Activated T-helper 1 cell treated with anti-CD3 and anti-CD28 coated beads, Interleukin-12 subunit alpha, Interleukin-12 subunit beta, Interleukin-2, Interleukin-4 antibody, amounts not matched to agents 30 ng/mL and 10 ng/mL and 1 ng/mL, durations not matched to agents 14 hours and 24 hours and 36 hours (primary cell): ENCODE measurements at regions not wholly inside any gene's neighbourhood (a gene's known extent, or its start where the extent isn't known, plus 50 kb on each side); places are given as distances from the start of the nearest gene placed in this dataset.
"Not testable (repeated sequence)": the region's sequence is repeated elsewhere in the genome, so short reads cannot be mapped to it uniquely, and the experiment has no call there.

Experiments
- DNase-seq: peaks from one replicate; pipeline ENCODE4 v3.0.0; 2021; ENCODE audit warnings: low spot score
- H3K27ac Mint-ChIP-seq: one replicate; pipeline ENCODE4 v1.8.0; 2021; ENCODE audit warnings: mild to moderate bottlenecking, mixed read lengths
- H3K27me3 Mint-ChIP-seq: one replicate; pipeline ENCODE4 v1.8.0; 2022; ENCODE audit warnings: mild to moderate bottlenecking, moderate library complexity, mixed read lengths; ENCODE audit not compliant: insufficient read depth
- H3K36me3 Mint-ChIP-seq: one replicate; pipeline ENCODE4 v1.8.0; 2021; ENCODE audit warnings: low read depth, mixed read lengths
- H3K4me1 Mint-ChIP-seq: one replicate; pipeline ENCODE4 v1.8.0; 2021; ENCODE audit warnings: low read depth, mixed read lengths
- H3K4me3 Mint-ChIP-seq: one replicate; pipeline ENCODE4 v1.8.0; 2021; ENCODE audit warnings: mild to moderate bottlenecking, moderate library complexity, mixed read lengths
- H3K9me3 Mint-ChIP-seq: one replicate; pipeline ENCODE4 v1.8.0; 2021; ENCODE audit warnings: mixed read lengths
- intact Hi-C: fragments of 100-400 bp; cut with micrococcal nuclease; formaldehyde crosslinking; loops from one replicate; pipeline ENCODE4 v1.15.1; 2024

DNA sequence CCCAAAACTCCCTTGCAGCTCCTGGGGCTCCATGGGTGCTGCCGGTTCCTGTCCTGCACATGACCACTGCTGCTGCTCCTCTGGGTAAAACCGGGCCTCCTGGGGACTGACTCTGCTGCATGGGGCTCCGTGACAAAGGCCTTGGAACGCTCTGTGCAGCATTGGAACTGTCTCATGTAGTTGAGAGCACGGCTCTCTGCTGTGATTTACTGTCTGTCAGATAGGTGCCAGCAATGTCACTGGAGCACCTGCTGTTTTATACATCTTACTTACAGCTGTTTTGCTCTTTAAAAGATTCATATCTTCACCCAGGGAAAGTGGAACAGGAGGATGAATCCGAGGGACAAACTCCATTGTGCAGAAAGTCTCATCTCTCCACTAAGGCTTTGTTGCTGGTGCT is 138.1 kb downstream of the YIPF5 start:
- no peak overlapping the region for H3K4me3 Mint-ChIP-seq
- intact Hi-C loops = no loop called here
- H3K4me1 Mint-ChIP-seq = no peaks in the 10 kb centered on the region
- H3K36me3 Mint-ChIP-seq = no peaks in the 10 kb centered on the region
- no peak overlapping the region for H3K27ac Mint-ChIP-seq
- no peaks in the 10 kb centered on the region for H3K9me3 Mint-ChIP-seq
- H3K27me3 Mint-ChIP-seq = peaks cover 8% of the 10 kb centered on the region
- DNase-seq = no peak

DNA sequence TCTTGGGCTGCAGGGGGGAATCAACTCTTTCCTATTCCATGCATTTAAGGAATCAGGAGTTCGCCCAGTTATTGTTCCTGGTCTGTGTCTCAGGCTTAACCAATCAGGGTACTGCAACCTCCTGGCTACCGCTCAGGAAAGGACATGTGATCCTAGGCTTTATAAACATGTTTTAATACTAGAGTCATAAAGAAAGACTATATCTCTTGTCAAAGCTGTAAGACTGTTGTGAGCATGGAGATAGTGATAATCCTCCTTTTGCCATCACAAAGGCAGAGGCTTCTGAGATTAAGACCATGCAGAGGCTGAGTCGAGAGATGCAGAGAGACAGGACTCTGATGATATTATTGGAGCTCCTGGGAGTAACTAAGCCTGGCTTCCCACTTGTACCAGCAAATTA is 137.0 kb downstream of the YIPF5 start:
- intact Hi-C loops = no loop called here
- Mint-ChIP-seq H3K9me3 (no peaks in the 10 kb centered on the region), H3K4me1 (no peaks in the 10 kb centered on the region), H3K27ac (no peak overlapping the region), H3K27me3 (peaks cover 8% of the 10 kb centered on the region), H3K36me3 (no peaks in the 10 kb centered on the region), H3K4me3 (no peak overlapping the region)
- DNase-seq = no peak

DNA sequence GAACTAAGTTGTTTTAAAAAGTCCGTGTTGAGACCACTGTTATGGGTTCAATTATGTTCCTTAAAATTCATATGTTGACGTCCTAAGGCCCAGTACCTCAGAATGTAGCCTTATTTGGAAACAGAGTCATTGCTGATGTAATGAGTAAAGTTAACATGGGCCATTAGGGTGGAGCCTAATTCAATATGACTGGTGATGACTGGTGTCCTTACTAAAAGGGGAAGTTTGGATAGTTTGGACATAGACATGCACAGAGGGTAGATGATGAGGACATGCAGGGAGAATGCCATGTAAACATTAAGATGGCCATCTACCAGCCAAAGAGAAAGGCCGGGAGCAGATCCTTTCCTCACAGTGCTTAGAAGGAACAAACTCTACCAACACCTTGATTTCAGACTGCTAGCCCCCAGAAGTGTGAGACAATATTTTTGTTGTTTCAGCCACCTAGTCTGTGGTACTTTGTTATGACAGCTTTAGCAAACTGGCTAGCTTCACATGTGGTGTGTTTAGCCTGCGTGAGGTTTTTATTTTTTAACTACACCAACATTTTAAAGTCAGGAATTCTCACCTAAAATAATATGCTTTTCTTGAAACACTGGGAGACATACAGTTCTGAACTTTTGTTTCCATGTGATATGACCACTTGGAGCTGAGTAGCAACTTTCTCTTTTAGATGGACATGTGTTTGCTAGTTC is 135.3 kb downstream of the YIPF5 start:
- peaks cover 8% of the 10 kb centered on the region for H3K27me3 Mint-ChIP-seq
- DNase-seq = no peak
- no peaks in the 10 kb centered on the region for H3K36me3 Mint-ChIP-seq
- no peaks in the 10 kb centered on the region for H3K9me3 Mint-ChIP-seq
- intact Hi-C loops = no loop called here
- H3K4me1 Mint-ChIP-seq = no peaks in the 10 kb centered on the region
- H3K27ac Mint-ChIP-seq = no peak overlapping the region
- H3K4me3 Mint-ChIP-seq = no peak overlapping the region

DNA sequence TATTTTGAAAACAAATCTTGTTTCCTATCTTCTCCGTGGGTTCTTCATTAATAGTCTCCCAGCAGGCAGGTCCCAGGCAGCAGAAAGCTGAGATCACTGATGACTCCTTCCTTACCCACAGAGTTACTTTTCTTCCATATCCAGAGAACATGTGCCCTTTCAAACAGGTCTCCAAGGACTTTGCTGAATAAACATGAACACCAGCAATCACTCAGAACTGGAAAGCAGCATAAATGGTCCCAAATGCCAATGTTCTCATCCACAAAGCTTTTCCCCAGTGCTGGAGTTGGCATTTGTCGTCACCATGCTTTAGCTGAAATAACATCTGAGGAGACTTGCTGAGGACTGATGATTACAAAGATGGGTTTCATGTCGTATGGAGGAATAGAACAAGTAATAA is 134.0 kb downstream of the YIPF5 start:
- no peaks in the 10 kb centered on the region for H3K36me3 Mint-ChIP-seq
- H3K27ac Mint-ChIP-seq = no peak overlapping the region
- H3K4me3 Mint-ChIP-seq = no peak overlapping the region
- intact Hi-C loops = no loop called here
- peaks cover 4% of the 10 kb centered on the region for H3K27me3 Mint-ChIP-seq
- DNase-seq = no peak
- no peaks in the 10 kb centered on the region for H3K9me3 Mint-ChIP-seq
- no peaks in the 10 kb centered on the region for H3K4me1 Mint-ChIP-seq

DNA sequence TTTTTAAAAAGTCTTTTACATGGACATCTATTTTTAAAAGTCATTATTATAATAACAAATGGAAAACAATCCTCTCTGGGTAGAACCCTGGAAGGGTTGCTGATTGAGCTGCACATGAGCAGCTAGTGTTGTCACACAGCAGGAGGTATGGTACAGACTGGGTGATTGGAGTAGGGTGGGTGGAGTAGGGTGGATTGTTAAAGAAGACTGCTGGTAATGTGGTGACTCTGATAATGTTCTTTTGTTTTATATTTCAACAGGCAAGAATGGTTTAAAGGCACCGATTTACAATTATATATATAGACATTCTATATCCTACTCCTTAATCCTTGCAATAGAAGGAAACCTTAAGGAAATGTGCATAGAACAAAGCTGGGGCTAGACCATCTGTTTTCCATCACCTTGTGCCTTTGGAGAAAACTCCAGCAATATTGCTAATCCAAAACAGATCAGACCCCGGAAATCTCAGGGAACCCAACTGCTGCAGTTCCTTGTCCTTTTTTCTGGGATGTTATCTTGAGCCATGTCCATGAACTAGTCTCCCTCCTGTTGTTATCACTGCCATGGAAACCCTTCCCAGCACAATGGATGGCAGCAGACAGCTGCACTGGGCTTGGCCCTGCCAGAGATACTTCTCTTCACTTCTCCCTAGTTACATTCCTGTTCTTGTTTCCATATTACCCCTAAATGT is 129.7 kb downstream of the YIPF5 start:
- H3K27ac Mint-ChIP-seq = no peak overlapping the region
- no peak overlapping the region for H3K4me3 Mint-ChIP-seq
- DNase-seq = no peak
- no peaks in the 10 kb centered on the region for H3K9me3 Mint-ChIP-seq
- no peaks in the 10 kb centered on the region for H3K27me3 Mint-ChIP-seq
- no peaks in the 10 kb centered on the region for H3K36me3 Mint-ChIP-seq
- H3K4me1 Mint-ChIP-seq = no peaks in the 10 kb centered on the region
- intact Hi-C loops = no loop called here

DNA sequence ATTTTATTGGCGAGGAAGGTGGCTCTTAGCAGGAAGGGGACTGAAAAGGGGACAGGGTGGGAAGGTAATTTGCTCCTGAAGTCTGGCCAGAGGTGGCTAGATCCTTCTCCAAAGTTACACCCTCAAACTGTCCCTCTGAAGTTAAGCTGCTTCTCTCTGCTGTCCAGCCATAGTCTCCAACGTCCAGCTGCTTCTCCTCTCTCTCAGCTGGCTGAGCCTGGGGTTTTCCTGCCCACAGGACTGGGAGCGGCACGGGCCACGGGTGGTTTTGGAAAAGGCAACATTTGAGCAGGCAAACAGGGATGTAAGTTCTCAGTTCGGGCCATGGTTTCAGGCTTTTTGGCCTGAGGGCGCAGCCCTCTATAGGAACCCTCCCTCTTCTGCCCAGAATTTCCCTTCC is 128.3 kb downstream of the YIPF5 start:
- no peaks in the 10 kb centered on the region for H3K27me3 Mint-ChIP-seq
- H3K9me3 Mint-ChIP-seq = no peaks in the 10 kb centered on the region
- DNase-seq = no peak
- intact Hi-C loops = no loop called here
- no peaks in the 10 kb centered on the region for H3K36me3 Mint-ChIP-seq
- H3K4me1 Mint-ChIP-seq = no peaks in the 10 kb centered on the region
- no peak overlapping the region for H3K4me3 Mint-ChIP-seq
- no peak overlapping the region for H3K27ac Mint-ChIP-seq

DNA sequence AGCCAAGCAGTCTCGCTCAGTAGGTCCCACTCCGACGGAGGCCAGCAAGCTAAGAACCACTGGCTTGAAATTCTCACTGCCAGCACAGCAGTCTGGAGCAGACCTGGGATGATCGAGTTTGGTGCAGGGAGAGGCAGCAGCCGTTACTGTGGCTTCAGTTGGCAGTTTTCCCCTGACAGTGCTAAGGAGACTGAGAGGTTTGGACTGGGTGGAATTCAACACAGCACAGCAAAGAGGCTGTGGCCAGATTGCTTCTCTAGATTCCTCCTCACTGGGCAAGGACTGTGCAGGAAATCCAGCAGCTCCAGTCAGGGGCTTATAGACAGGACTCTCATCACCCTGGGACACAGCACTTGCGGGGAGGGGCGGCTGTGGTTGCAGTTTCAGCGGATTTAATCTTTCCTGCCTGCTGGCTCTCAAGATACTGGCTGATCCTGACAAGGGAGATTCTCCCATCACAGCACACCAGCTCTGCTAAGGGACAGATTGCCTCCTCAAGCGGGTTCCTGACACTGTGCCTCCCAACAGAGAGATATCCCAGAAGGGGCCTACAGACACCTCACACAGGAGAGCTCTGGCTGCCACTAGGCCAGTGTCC is 122.1 kb downstream of the YIPF5 start:
- no peak for DNase-seq
- Mint-ChIP-seq H3K4me1 (no peaks in the 10 kb centered on the region), H3K36me3 (no peaks in the 10 kb centered on the region), H3K9me3 (no peaks in the 10 kb centered on the region), H3K27me3 (peaks cover 1% of the 10 kb centered on the region), H3K27ac (no peak overlapping the region), H3K4me3 (no peak overlapping the region)
- intact Hi-C loops = no loop called here

DNA sequence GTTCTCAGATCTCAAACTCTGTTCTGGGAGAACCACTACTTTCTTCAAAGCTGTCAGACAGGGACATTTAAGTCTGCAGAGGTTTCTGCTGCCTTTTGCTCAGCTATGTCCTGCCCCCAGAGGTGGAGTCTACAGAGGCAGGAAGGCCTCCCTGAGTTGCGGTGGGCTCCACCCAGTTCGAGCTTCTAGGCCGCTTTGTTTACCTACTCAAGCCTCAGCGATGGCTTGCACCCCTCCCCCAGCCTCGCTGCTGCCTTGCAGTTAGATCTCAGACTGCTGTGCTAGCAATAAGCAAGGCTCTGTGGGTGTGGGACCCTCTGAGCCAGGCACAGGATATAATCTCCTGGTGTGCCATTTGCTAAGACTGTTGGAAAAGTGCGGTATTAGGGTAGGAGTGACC is 115.1 kb downstream of the YIPF5 start:
- DNase-seq, H3K27me3 Mint-ChIP-seq, H3K4me1 Mint-ChIP-seq, intact Hi-C loops, H3K27ac Mint-ChIP-seq, H3K36me3 Mint-ChIP-seq, H3K4me3 Mint-ChIP-seq: not testable (repeated sequence)
- H3K9me3 Mint-ChIP-seq = peaks cover 11% of the 10 kb centered on the region

DNA sequence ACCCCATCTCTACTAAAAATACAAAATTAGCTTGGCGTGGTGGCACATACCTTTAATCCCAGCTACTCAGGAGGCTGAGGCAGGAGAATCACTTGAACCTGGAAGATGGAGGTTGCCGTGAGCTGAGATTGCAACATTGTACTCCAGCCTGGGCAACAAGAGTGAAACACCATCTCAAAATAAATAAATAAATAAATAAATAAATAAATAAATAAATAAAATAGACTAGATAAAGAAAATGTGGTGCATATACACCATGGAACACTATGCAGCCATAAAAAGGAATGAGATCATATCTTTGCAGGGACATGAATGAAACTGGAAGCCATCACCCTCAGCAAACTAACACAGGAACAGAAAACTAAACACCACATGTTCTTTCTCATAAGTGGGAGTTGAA is 110.4 kb downstream of the YIPF5 start:
- DNase-seq, H3K36me3 Mint-ChIP-seq, intact Hi-C loops, H3K4me3 Mint-ChIP-seq, H3K27ac Mint-ChIP-seq, H3K4me1 Mint-ChIP-seq, H3K27me3 Mint-ChIP-seq: not testable (repeated sequence)
- peaks cover 22% of the 10 kb centered on the region for H3K9me3 Mint-ChIP-seq

DNA sequence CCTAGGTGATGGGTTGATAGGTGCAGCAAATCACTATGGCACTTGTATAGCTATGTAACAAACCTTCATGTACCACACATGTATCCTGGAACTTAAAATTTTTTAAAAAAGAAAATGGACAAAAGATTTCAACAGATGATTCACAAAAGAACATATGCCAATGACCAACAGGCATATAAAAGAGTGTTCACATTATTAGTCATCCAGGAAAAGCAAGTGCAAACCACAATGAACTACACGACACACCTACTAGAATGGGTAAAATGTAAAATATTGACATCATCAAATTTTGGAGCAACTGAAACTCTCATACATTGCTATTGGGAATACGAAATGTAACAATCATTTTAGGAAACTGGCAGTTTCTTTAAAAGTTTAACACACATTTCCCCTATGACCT is 109.9 kb downstream of the YIPF5 start:
- Mint-ChIP-seq H3K27ac (no peak overlapping the region), H3K36me3 (no peaks in the 10 kb centered on the region), H3K27me3 (no peaks in the 10 kb centered on the region), H3K4me1 (no peaks in the 10 kb centered on the region), H3K9me3 (peaks cover 22% of the 10 kb centered on the region), H3K4me3 (no peak overlapping the region)
- DNase-seq = no peak
- intact Hi-C loops = no loop called here

DNA sequence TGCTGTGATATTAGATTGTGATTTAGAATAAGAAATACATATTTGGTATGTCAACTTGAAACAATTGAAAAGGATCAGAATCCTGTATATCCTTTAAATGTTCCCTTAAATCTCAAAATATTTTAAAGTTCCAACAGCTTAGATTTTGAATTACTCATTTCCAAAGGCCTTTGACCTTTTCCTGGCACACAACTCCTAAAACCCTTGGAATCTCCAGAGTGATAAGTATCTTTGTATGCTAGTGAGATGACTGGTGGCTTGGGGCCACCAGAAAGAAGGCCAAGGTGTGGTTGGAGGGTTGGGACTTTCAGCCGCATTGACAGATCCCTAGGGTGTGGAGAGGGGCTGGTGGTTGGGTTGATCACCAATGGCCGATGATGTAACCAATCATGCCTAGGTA is 104.7 kb downstream of the YIPF5 start:
- no peaks in the 10 kb centered on the region for H3K36me3 Mint-ChIP-seq
- H3K27ac Mint-ChIP-seq = no peak overlapping the region
- H3K9me3 Mint-ChIP-seq = peaks cover 7% of the 10 kb centered on the region
- no peak overlapping the region for H3K4me3 Mint-ChIP-seq
- H3K4me1 Mint-ChIP-seq = no peaks in the 10 kb centered on the region
- H3K27me3 Mint-ChIP-seq = no peaks in the 10 kb centered on the region
- no peak for DNase-seq
- intact Hi-C loops = no loop called here

DNA sequence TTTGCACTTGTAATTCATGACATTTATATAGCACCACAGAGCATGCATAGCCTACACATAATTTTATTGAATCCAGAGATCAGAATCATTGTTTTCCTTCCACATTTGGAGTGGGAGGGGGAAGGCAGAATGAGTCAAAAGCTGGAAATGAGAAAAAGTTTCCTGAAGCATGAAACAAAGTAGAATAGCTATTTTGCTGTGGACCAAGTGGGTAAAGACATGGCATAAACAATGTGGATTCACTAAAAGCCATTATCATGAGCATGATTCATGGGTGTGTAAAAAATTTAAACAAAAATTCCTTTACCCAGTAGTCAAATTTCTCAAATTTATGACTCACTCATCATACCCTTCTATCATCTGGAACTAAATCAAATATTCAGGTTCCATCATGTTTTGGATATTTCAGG is 97.9 kb downstream of the YIPF5 start:
- H3K36me3 Mint-ChIP-seq = no peaks in the 10 kb centered on the region
- no peak overlapping the region for H3K4me3 Mint-ChIP-seq
- no peak for DNase-seq
- no peak overlapping the region for H3K27ac Mint-ChIP-seq
- H3K9me3 Mint-ChIP-seq = no peaks in the 10 kb centered on the region
- intact Hi-C loops = no loop called here
- H3K27me3 Mint-ChIP-seq = peaks cover 8% of the 10 kb centered on the region
- H3K4me1 Mint-ChIP-seq = no peaks in the 10 kb centered on the region

DNA sequence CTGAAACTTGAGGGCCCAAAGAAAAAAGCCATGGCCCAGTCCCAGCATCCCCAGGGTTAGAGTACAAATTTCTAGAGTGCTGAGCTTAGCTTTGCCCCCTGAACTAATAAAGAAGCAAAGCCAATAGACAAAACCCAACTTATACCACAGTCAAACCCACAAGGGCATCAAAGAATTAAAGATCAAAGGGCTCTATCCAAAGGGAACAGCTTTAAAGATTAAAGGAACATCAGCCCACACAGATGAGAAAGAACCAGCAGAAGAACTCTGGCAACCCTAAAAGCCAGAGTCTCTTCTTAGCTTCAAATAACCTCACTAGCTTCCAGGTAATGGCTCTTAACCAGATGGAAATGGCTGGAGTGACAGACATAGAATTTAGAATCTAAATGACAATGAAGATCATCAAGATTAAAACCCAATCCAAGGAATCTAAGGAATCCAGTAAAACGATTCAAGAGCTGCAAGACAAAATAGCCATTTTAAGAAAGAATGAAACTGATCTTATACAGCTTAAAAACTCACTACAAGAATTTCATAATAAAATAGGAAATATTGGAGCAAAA is 93.9 kb downstream of the YIPF5 start:
- peaks cover 12% of the 10 kb centered on the region for H3K27me3 Mint-ChIP-seq
- H3K4me3 Mint-ChIP-seq = no peak overlapping the region
- intact Hi-C loops = no loop called here
- no peaks in the 10 kb centered on the region for H3K36me3 Mint-ChIP-seq
- peaks cover 7% of the 10 kb centered on the region for H3K9me3 Mint-ChIP-seq
- no peaks in the 10 kb centered on the region for H3K4me1 Mint-ChIP-seq
- no peak for DNase-seq
- H3K27ac Mint-ChIP-seq = no peak overlapping the region
